OCI-LY7 (cell line): ENCODE measurements at regions not wholly inside any gene's neighbourhood (a gene's known extent, or its start where the extent isn't known, plus 50 kb on each side); places are given as distances from the start of the nearest gene placed in this dataset.

ENCODE experiments used
- BruUV-seq: library from RNA; stranded (reverse); fragments of 400-500 nt; replicated peaks from 2 replicates; lab custom pipeline; 2021; lab: Mats Ljungman, UMichigan
- CTCF ChIA-PET: fragments of 300-600 bp; sonication (Branson Sonifier 250); formaldehyde crosslinking; loops from one replicate; lab custom pipeline; 2022; ENCODE audit warnings: antibody characterized with exemption; ENCODE audit not compliant: unreplicated experiment; lab: Charles Lee
- POLR2A ChIA-PET: fragments of 300-600 bp; sonication (Branson Sonifier 250); formaldehyde crosslinking; loops from one replicate; lab custom pipeline; 2022; ENCODE audit warnings: antibody characterized with exemption; lab: Charles Lee
- DNase-seq: peaks from one replicate; pipeline ENCODE4 v3.0.0-alpha.2; 2015; ENCODE audit warnings: low spot score
- H2AFZ ChIP-seq: fragments of 200-600 bp; sonication (generic), shearing (Covaris generic); 2 replicates; pipeline ENCODE4 v1.6.1; 2014; ENCODE audit warnings: mild to moderate bottlenecking, antibody characterized with exemption, low read length, moderate library complexity
- H3K27ac ChIP-seq: fragments of 200-600 bp; sonication (generic); 2 replicates; pipeline ENCODE4 v1.5.1; 2014; ENCODE audit warnings: mixed run types, low read depth, mild to moderate bottlenecking, moderate library complexity, low read length, inconsistent platforms; ENCODE audit not compliant: poor library complexity, severe bottlenecking
- H3K36me3 ChIP-seq: fragments of 200-600 bp; sonication (generic); 2 replicates; pipeline ENCODE4 v1.6.1; 2014; ENCODE audit warnings: mild to moderate bottlenecking, antibody characterized with exemption, low read length, moderate library complexity, mixed read lengths; ENCODE audit not compliant: insufficient read depth
- H3K4me1 ChIP-seq: fragments of 200-600 bp; sonication (generic); 2 replicates; pipeline ENCODE4 v1.5.1; 2014; ENCODE audit warnings: mild to moderate bottlenecking, low read length; ENCODE audit not compliant: insufficient read depth, poor library complexity, severe bottlenecking
- H3K4me2 ChIP-seq: fragments of 200-600 bp; sonication (generic); 2 replicates; pipeline ENCODE4 v1.6.1; 2014; ENCODE audit warnings: mild to moderate bottlenecking, low read length
- H3K4me3 ChIP-seq: fragments of 200-600 bp; sonication (generic); 2 replicates; pipeline ENCODE4 v1.5.1; 2014; ENCODE audit warnings: mild to moderate bottlenecking, low read depth, low read length; ENCODE audit not compliant: poor library complexity, severe bottlenecking
- H3K79me2 ChIP-seq: fragments of 200-600 bp; sonication (generic); 2 replicates; pipeline ENCODE4 v1.6.1; 2016; ENCODE audit warnings: low read depth, mild to moderate bottlenecking, low read length, moderate library complexity, mixed read lengths; ENCODE audit not compliant: insufficient read depth
- H3K9me2 ChIP-seq: fragments of 200-600 bp; sonication (generic); 2 replicates; pipeline ENCODE4 v1.6.1; 2016; ENCODE audit warnings: mild to moderate bottlenecking, low read length, mixed read lengths; ENCODE audit not compliant: insufficient read depth
- H3K9me3 ChIP-seq: fragments of 200-600 bp; sonication (generic); 2 replicates; pipeline ENCODE4 v1.6.1; 2014; ENCODE audit warnings: mild to moderate bottlenecking, mixed run types, low read length, mixed read lengths
- H4K20me1 ChIP-seq: fragments of 200-600 bp; sonication (generic); 2 replicates; pipeline ENCODE4 v1.6.1; 2014; ENCODE audit warnings: mild to moderate bottlenecking, antibody characterized with exemption, low read length, moderate library complexity, mixed read lengths; ENCODE audit not compliant: insufficient read depth
- EZH2phosphoT487 ChIP-seq: fragments of 200-600 bp; sonication (generic); IDR thresholded peaks from 2 replicates; pipeline ENCODE4 v1.6.1; 2018; ENCODE audit warnings: low read depth, borderline replicate concordance, mild to moderate bottlenecking, mixed run types, antibody characterized with exemption, low read length, moderate library complexity, mixed read lengths
- intact Hi-C: fragments of 100-400 bp; cut with micrococcal nuclease; formaldehyde crosslinking; loops from one replicate; pipeline ENCODE4 v1.10.0; 2022; ENCODE audit not compliant: unreplicated experiment
- TF ChIP-seq, protein P1 (sequence below): fragments of 200-600 bp; sonication (generic); conservative IDR thresholded peaks from 2 replicates; pipeline ENCODE4 v1.5.1; 2014; ENCODE audit warnings: mild to moderate bottlenecking, antibody characterized with exemption, low read length, moderate library complexity, mixed read lengths

DNA sequence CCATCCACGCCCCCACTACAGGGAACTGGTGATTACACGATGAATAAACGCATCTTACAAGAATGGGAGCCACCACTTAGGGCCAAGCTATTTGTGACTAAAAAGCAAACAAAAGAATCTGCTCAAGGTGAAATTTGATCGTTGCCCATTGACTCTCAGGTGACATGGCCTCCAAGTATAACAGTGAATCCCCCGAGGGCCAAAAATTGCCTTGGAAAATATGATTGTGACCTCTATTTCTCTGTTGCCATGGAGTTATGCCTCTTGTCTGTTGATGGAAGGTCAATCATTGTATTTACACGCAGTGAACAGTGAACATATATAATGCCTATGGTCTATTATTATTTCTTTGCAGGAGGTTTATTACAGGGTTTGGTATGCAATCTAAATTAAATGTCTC lies 282.3 kb downstream of the KLF6 start:
- Histone ChIP-seq H3K79me2 (no peaks in the 10 kb centered on the region), H3K9me2 (no peaks in the 10 kb centered on the region), H4K20me1 (no peaks in the 10 kb centered on the region), H3K4me1 (no peaks in the 10 kb centered on the region), H3K9me3 (no peaks in the 10 kb centered on the region), H3K36me3 (no peaks in the 10 kb centered on the region), H3K27ac (no peak overlapping the region), H3K4me3 (no peak overlapping the region), H2AFZ (no peak overlapping the region), H3K4me2 (no peak overlapping the region)
- ChIA-PET POLR2A (no interaction called here), CTCF (no interaction called here)
- no TSS peak for BruUV-seq
- no peak for DNase-seq
- intact Hi-C loops: no loop called here
- TF ChIP-seq EZH2phosphoT487: no peak
- TF ChIP-seq, protein P1, sequence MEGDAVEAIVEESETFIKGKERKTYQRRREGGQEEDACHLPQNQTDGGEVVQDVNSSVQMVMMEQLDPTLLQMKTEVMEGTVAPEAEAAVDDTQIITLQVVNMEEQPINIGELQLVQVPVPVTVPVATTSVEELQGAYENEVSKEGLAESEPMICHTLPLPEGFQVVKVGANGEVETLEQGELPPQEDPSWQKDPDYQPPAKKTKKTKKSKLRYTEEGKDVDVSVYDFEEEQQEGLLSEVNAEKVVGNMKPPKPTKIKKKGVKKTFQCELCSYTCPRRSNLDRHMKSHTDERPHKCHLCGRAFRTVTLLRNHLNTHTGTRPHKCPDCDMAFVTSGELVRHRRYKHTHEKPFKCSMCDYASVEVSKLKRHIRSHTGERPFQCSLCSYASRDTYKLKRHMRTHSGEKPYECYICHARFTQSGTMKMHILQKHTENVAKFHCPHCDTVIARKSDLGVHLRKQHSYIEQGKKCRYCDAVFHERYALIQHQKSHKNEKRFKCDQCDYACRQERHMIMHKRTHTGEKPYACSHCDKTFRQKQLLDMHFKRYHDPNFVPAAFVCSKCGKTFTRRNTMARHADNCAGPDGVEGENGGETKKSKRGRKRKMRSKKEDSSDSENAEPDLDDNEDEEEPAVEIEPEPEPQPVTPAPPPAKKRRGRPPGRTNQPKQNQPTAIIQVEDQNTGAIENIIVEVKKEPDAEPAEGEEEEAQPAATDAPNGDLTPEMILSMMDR: no peak

DNA sequence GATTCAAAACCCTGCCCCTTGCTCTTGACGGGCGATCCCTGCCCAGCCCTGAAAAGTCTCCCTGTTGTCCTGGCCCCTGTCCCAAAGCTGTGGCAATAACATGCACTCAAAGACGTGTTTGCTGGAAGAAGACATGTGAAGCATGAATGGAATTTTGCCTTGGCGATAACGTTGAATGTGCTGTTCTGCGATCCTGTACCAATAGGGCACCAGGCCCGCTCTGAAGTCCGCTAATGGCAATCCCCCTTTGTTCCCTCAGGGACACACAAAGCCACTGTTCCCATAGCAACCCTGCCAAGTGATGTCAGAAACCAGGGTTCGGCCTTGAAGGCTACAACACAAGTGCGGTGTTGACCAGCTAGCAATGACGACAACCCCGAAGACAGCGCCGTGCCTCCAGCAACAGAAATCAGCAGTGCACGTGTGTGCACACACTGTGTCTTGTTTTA lies 284.6 kb downstream of the KLF6 start:
- no TSS peak for BruUV-seq
- no peak overlapping the region for H3K27ac ChIP-seq
- no peak overlapping the region for H3K4me3 ChIP-seq
- H3K9me2 ChIP-seq: no peaks in the 10 kb centered on the region
- H2AFZ ChIP-seq: no peak overlapping the region
- CTCF ChIA-PET: no interaction called here
- intact Hi-C loops: no loop called here
- POLR2A ChIA-PET: interaction anchor here (0.7 kb wide), 1 partner anchor 45 kb away, joined by 3 read pairs; no protein-coding TSS in a partner anchor
- H3K9me3 ChIP-seq: no peaks in the 10 kb centered on the region
- no peak for DNase-seq
- H3K79me2 ChIP-seq: no peaks in the 10 kb centered on the region
- H3K4me1 ChIP-seq: no peaks in the 10 kb centered on the region
- no peak overlapping the region for H3K4me2 ChIP-seq
- H3K36me3 ChIP-seq: no peaks in the 10 kb centered on the region
- no peaks in the 10 kb centered on the region for H4K20me1 ChIP-seq
- TF ChIP-seq, protein P1: no peak
- TF ChIP-seq EZH2phosphoT487: no peak

DNA sequence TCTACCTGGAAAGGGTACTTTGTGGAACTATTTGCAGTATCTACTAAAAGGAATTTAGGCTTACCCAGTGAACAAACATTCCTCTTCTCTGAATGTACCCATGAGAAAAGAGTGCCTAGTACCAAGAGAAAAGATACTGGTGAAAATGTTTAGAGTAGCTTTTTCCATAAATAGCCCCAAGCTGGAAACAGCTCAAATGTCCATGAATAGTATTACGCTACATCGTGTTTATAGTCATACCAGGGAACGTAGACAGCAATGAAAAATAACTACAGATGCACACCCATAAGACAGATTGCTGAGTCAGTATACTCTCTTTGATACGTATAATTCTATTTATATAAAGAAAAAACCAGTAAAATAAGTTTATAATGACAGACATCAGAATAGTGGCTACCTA lies 285.9 kb downstream of the KLF6 start:
- H3K4me3 ChIP-seq: no peak overlapping the region
- ChIA-PET CTCF (no interaction called here), POLR2A (interaction anchor here (0.7 kb wide), 1 partner anchor 603 kb away, joined by 4 read pairs; no protein-coding TSS in a partner anchor)
- intact Hi-C loops: no loop called here
- H3K9me2 ChIP-seq: no peaks in the 10 kb centered on the region
- no peaks in the 10 kb centered on the region for H3K79me2 ChIP-seq
- TF ChIP-seq, protein P1: no peak
- no peak for TF ChIP-seq EZH2phosphoT487
- no peak overlapping the region for H3K27ac ChIP-seq
- H3K36me3 ChIP-seq: no peaks in the 10 kb centered on the region
- H2AFZ ChIP-seq: no peak overlapping the region
- BruUV-seq: no TSS peak
- no peak for DNase-seq
- no peaks in the 10 kb centered on the region for H3K4me1 ChIP-seq
- no peaks in the 10 kb centered on the region for H4K20me1 ChIP-seq
- no peaks in the 10 kb centered on the region for H3K9me3 ChIP-seq
- H3K4me2 ChIP-seq: no peak overlapping the region
